ENCODE measurements at regions not wholly inside any gene's neighbourhood (a gene's known extent, or its start where the extent isn't known, plus 50 kb on each side); places are given as distances from the start of the nearest gene placed in this dataset.
"Not testable (repeated sequence)": the region's sequence is repeated elsewhere in the genome, so short reads cannot be mapped to it uniquely, and the experiment has no call there.

DNA sequence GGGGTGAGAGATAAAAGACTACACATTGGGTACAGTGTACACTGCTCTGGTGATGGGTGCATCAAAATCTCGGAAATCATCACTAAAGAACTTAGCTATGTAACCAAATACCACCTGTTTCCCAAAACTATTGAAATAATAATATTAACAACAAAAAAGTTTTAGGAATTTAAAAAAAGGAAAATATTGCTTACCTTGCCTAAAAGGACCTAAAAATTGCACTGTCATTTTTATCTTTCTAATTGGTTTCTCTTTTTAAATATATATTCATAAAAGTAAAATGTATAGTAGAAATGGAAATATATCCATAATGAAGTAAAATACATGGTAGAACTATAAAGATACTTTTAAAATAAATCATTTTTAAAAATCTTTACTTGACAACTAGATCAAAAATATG lies 719.3 kb upstream of the RGS18 start:
- Histone ChIP-seq H3K27ac (ENCODE audit: low read depth, low read length) (no peak overlapping the region), H2AFZ (ENCODE audit: low read depth, low read length) (no peak overlapping the region), H3K9ac (ENCODE audit: low read length) (no peak overlapping the region), H3K4me1 (ENCODE audit: insufficient read depth, low read length) (no peaks in the 10 kb centered on the region), H4K20me1 (ENCODE audit: insufficient read depth, low read length) (no peaks in the 10 kb centered on the region), H3K4me3 (ENCODE audit: insufficient read depth, low read depth, low read length) (no peak overlapping the region), H3K79me2 (ENCODE audit: insufficient read depth, low read length) (no peaks in the 10 kb centered on the region), H3K9me3 (ENCODE audit: insufficient read depth, low read depth, low read length) (no peaks in the 10 kb centered on the region), H3K4me2 (ENCODE audit: low read length) (no peak overlapping the region), H3K36me3 (ENCODE audit: insufficient read depth, low read length) (no peaks in the 10 kb centered on the region), H3K27me3 (ENCODE audit: insufficient read depth, low read length) (no peaks in the 10 kb centered on the region)
- no peaks in the 10 kb centered on the region for H3K36me3 Mint-ChIP-seq (ENCODE audit: low read depth, unreplicated experiment)
- H3K27me3 Mint-ChIP-seq (ENCODE audit: low read depth, unreplicated experiment): no peaks in the 10 kb centered on the region
- no peaks in the 10 kb centered on the region for H3K4me1 Mint-ChIP-seq (ENCODE audit: low read depth, unreplicated experiment)
- FAIRE-seq: no peak
- peaks cover 3% of the 10 kb centered on the region for H3K9me3 Mint-ChIP-seq (ENCODE audit: unreplicated experiment)
- TF ChIP-seq, protein P1, sequence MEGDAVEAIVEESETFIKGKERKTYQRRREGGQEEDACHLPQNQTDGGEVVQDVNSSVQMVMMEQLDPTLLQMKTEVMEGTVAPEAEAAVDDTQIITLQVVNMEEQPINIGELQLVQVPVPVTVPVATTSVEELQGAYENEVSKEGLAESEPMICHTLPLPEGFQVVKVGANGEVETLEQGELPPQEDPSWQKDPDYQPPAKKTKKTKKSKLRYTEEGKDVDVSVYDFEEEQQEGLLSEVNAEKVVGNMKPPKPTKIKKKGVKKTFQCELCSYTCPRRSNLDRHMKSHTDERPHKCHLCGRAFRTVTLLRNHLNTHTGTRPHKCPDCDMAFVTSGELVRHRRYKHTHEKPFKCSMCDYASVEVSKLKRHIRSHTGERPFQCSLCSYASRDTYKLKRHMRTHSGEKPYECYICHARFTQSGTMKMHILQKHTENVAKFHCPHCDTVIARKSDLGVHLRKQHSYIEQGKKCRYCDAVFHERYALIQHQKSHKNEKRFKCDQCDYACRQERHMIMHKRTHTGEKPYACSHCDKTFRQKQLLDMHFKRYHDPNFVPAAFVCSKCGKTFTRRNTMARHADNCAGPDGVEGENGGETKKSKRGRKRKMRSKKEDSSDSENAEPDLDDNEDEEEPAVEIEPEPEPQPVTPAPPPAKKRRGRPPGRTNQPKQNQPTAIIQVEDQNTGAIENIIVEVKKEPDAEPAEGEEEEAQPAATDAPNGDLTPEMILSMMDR (IDR thresholded peaks at IDR 0.05; ENCODE audit: insufficient read depth, low read depth, low read length): no peak
- no peak for TF ChIP-seq EZH2 (IDR thresholded peaks at IDR 0.05; ENCODE audit: insufficient read depth, low read length)
- no peak for DNase-seq (ENCODE audit: low read depth)
- H3K27ac Mint-ChIP-seq (ENCODE audit: unreplicated experiment): no peak overlapping the region
- H3K4me3 Mint-ChIP-seq (ENCODE audit: unreplicated experiment): no peak overlapping the region

DNA sequence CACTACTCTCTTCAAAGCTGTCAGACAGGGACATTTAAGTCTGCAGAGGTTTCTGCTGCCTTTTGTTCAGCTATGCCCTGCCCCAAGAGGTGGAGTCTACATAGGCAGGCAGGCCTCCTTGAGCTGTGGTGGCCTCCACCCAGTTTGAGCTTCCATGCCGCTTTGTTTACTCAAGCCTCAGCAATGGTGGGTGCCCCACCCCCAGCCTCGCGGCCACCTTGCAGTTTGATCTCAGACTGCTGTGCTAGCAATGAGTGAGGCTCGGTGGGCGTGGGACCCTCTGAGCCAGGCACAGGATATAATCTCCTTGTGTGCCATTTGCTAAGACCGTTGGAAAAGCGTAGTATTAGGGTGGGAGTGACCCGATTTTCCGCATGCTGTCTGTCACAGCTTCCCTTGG lies 710.0 kb upstream of the RGS18 start:
- not testable (repeated sequence) for H3K27me3 ChIP-seq (ENCODE audit: insufficient read depth, low read length); H3K9ac ChIP-seq (ENCODE audit: low read length); H2AFZ ChIP-seq (ENCODE audit: low read depth, low read length); H3K4me3 ChIP-seq (ENCODE audit: insufficient read depth, low read depth, low read length); H3K27me3 Mint-ChIP-seq (ENCODE audit: low read depth, unreplicated experiment); DNase-seq (ENCODE audit: low read depth); H3K9me3 Mint-ChIP-seq (ENCODE audit: unreplicated experiment); H3K4me1 ChIP-seq (ENCODE audit: insufficient read depth, low read length); H3K36me3 Mint-ChIP-seq (ENCODE audit: low read depth, unreplicated experiment); H3K4me2 ChIP-seq (ENCODE audit: low read length); H3K9me3 ChIP-seq (ENCODE audit: insufficient read depth, low read depth, low read length); H4K20me1 ChIP-seq (ENCODE audit: insufficient read depth, low read length); H3K27ac ChIP-seq (ENCODE audit: low read depth, low read length); FAIRE-seq; H3K4me3 Mint-ChIP-seq (ENCODE audit: unreplicated experiment); H3K4me1 Mint-ChIP-seq (ENCODE audit: low read depth, unreplicated experiment); H3K36me3 ChIP-seq (ENCODE audit: insufficient read depth, low read length); H3K79me2 ChIP-seq (ENCODE audit: insufficient read depth, low read length); H3K27ac Mint-ChIP-seq (ENCODE audit: unreplicated experiment)

DNA sequence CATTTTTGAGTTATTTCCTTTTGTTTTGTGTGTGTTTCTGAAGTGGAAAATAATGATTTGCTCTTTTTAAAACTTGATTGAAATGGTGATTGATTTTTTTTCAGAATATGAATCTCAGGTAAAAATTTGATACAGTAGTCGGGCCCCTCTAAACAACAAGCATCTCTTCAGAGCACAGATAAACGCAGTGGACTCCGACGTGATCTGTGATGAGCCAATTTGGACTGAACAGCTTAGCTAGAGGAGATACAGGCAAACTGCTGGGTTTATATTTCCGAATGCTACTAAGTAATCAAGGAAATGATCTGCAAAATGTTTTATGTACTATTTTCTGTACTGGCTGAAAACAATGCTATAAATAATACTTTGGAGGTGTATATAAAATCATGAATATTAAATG lies 705.7 kb upstream of the RGS18 start:
- TF ChIP-seq EZH2 (IDR thresholded peaks at IDR 0.05; ENCODE audit: insufficient read depth, low read length): no peak
- TF ChIP-seq, protein P1 (IDR thresholded peaks at IDR 0.05; ENCODE audit: insufficient read depth, low read depth, low read length): no peak
- Mint-ChIP-seq H3K36me3 (ENCODE audit: low read depth, unreplicated experiment) (no peaks in the 10 kb centered on the region), H3K4me1 (ENCODE audit: low read depth, unreplicated experiment) (no peaks in the 10 kb centered on the region), H3K27ac (ENCODE audit: unreplicated experiment) (no peak overlapping the region), H3K9me3 (ENCODE audit: unreplicated experiment) (no peaks in the 10 kb centered on the region), H3K4me3 (ENCODE audit: unreplicated experiment) (no peak overlapping the region), H3K27me3 (ENCODE audit: low read depth, unreplicated experiment) (no peaks in the 10 kb centered on the region)
- H3K4me1 ChIP-seq (ENCODE audit: insufficient read depth, low read length): no peaks in the 10 kb centered on the region
- no peaks in the 10 kb centered on the region for H3K79me2 ChIP-seq (ENCODE audit: insufficient read depth, low read length)
- no peaks in the 10 kb centered on the region for H3K27me3 ChIP-seq (ENCODE audit: insufficient read depth, low read length)
- no peaks in the 10 kb centered on the region for H3K9me3 ChIP-seq (ENCODE audit: insufficient read depth, low read depth, low read length)
- H3K36me3 ChIP-seq (ENCODE audit: insufficient read depth, low read length): no peaks in the 10 kb centered on the region
- H4K20me1 ChIP-seq (ENCODE audit: insufficient read depth, low read length): no peaks in the 10 kb centered on the region
- H3K27ac ChIP-seq (ENCODE audit: low read depth, low read length): no peak overlapping the region
- DNase-seq (ENCODE audit: low read depth): no peak
- no peak for FAIRE-seq
- no peak overlapping the region for H3K9ac ChIP-seq (ENCODE audit: low read length)
- no peak overlapping the region for H3K4me3 ChIP-seq (ENCODE audit: insufficient read depth, low read depth, low read length)
- H3K4me2 ChIP-seq (ENCODE audit: low read length): no peak overlapping the region
- H2AFZ ChIP-seq (ENCODE audit: low read depth, low read length): no peak overlapping the region
